ENCODE measurements at regions not wholly inside any gene's neighbourhood (a gene's known extent, or its start where the extent isn't known, plus 50 kb on each side); places are given as distances from the start of the nearest gene placed in this dataset.
"Not testable (repeated sequence)": the region's sequence is repeated elsewhere in the genome, so short reads cannot be mapped to it uniquely, and the experiment has no call there.

DNA sequence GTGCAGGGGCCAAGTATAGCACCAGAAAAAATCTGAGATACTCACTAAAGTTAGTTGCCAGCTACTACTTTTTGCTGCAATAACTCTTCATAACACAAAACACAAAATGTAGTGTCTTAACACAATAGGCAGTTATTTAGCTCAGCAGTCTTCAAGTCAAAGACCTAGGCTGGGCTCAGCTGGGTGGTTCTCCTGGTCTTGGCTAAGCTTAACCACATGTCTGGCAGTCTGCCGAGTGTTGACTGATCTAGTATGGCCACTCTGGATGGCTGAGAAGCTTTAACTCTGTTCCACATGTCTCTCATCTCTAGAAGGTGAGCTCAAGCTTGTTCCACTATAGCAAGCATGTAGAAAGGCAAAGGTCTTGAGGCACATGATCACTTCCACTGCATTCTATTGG is 451.6 kb downstream of the SOX11 start:
- no peak for DNase-seq

GRCh38 chr2:6147215-6147614 is 455.0 kb downstream of the SOX11 start:
- DNase-seq: not testable (repeated sequence)

DNA sequence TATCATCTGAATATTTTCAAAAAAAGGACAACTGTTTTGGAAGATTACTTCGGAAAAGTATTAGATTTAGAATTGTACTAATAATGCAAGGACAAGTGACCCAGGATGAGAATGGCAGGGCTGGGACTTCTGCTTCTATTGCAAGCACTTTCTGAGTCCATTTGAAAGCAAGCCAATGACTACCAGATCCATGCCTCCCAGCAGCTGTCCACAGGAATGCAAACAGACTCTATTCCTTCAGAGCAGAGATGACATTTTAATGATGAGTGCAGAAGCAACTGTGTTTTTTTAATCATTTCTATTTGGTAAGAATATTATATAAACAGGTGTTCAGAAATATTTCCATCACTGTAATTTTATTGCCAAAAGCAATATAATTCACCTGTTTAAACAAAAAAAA is 456.7 kb downstream of the SOX11 start:
- DNase-seq: no peak

DNA sequence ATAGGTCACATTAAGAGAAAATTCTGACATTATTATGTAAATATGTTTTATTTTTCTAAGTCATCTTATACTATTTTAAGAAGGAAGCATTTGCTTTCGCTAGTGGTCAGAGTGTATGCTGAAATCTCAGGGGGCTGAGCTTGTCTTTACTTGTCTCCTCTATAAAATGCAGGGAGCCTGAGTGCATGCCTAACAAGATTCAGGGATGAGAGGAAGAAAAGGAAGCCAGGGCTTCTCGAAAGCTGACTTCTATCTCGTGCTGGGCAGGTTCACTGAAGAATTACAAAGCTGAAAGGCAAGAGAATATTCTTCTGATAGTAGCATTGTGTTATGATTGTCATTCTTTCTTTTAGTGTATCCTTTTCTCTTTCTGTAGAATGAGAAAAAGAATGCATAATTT is 467.4 kb downstream of the SOX11 start:
- DNase-seq: no peak

GRCh38 chr2:6163932-6164331 is 471.7 kb downstream of the SOX11 start:
- no peak for DNase-seq

DNA sequence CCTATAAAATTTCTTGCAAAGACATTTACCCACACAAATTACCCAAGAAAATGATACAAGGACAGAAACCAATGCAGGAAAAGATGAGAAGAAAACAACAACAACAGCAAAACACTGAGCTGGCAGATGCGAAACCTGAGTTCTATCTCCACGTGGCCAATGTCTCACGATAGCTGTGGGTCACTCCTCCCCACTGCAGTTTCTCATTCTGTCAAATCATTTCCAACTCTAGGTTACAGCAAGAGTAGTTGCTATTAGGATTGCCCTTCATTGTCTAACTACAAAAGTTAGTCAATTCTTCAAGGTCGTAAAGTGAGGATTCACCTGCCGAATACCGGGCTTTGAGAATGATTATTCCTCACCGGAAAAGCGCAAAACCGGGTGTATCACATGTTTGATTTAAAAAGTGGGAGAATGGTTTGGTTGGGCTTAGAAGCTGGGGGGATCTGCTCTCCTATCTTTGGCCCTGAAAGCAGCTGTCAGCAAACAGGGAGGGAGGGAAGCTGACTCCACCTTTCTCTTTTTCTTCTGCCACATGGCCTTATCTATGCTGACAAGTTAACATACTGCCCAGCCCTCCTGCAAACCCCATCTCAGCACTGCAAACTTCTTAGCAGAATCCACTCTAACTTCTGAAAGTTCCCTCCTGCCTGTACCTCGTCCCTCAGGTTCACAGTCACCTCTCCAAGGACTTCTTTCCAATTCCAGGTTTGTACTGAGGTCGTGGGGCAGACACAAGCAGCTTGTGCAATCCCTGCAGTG is 473.0 kb downstream of the SOX11 start:
- no peak for DNase-seq

- DNase-seq: no peak
Observed at GRCh38 chr2:6167592-6168138, 475.5 kb downstream of the SOX11 start.

DNA sequence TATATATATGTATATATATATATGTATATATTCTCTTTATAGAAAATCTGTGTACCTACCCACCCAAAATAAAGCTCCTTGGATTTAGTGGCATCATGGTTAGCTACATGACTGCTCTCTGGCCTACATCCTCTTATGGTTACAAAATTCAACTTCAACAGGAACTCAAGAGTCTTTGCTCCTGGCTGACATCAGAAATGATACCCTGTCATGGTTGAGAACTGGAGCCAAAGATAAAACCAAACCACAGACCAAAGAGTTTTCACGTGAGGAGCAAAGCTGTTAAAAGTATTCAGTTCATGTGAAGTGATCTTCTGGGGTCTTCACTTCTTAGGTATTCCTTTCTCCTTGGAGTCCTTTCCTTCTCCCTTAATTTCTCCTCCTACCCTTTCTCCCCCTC is 476.3 kb downstream of the SOX11 start:
- DNase-seq: no peak

GRCh38 chr2:6171294-6171693 is 479.1 kb downstream of the SOX11 start:
- DNase-seq: no peak

- DNase-seq: no peak
Observed at GRCh38 chr2:6177811-6178210, 485.6 kb downstream of the SOX11 start.

DNA sequence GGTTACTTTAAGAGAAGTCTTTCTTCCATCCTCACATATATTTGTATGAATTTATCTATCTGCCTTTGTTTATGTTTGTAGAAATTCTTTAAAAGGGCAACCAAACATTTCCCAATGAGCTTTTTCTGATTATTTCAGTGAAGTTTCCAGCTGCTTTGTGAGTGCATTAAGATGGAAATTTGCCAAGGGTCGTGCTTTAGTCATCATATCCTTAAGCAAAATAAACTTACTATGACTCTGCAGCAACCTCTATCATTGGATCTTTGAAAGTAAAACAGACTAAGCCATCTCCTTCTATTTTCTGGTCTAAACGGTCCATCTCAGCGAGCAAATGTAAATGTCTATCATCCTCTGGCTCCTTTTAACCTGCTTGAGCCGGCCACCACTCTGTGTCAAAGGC is 489.3 kb downstream of the SOX11 start:
- DNase-seq: no peak

DNA sequence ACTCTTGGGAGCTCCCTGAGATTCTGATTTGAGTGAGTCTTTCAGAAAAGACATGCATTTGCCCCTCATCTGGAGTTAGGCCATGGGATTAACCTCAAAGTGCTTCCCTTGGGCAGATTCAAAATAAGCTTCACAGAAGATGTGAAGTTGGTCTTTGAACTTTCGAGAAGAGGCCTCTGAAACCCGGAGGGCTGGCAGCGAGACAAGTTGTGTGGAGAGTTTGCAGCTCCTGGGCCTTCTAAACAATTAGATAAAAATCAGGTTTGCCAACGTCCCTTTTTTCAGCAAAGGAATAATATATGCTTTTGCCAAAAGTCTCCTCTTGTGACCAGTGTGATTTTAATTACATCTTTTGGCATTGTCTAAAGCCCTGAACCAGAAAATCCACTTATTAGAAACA is 489.7 kb downstream of the SOX11 start:
- DNase-seq: no peak

DNA sequence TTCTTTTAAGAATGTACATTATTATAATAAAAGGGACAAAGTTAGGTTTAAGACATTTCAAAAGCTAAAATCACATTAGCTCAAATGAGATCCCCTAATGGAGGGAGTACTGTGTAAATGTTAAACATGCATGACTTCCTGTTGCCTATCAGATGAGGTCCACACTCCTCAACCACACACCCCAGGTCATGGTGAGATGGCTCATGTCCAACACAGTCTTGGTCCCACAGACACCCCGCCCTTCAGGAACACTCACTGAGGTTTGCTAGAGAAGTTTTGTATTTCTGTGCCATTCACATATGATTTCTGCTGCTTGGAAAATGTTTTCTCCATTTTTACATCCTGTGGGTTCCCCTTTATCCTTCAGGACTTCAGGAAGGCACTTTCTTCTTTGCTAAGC is 491.0 kb downstream of the SOX11 start:
- DNase-seq: no peak

DNA sequence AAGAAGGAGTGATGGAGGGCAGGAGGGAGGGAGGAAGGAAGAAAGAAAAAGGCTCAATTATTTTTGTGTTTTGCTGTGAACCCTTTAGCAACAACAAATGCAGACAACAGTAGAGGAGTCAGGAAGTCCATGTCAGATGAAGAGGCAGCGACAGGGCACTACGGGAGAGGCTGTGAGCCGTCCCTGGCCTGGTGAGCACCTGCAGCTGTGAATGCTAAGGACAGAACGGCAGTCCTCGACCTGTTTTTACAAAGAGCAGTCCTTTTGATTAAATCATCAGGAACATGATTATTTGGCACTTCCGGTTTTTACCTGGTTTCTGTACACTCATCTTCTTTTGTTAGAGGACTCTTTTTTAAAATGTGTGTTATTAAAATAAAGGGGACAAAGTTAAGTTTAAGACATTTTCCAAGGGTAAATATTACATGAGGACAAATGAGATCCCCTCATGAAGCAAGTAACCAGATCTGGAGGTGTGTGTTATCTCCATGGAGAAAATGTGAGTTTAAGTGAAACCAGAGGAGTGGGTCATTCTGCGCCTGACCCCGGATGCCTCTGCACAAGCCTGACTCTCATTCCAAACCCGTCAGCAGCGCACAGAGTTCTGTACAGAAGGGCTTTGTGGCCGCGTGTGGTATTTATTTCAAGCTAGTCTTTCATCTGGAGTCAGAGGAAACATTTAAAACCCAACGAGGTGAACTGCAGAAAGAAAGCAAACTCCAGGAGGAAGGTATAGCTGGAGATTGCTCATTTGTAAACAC is 492.5 kb downstream of the SOX11 start:
- no peak for DNase-seq

GRCh38 chr2:6186332-6187151 is 494.4 kb downstream of the SOX11 start:
- no peak for DNase-seq

DNA sequence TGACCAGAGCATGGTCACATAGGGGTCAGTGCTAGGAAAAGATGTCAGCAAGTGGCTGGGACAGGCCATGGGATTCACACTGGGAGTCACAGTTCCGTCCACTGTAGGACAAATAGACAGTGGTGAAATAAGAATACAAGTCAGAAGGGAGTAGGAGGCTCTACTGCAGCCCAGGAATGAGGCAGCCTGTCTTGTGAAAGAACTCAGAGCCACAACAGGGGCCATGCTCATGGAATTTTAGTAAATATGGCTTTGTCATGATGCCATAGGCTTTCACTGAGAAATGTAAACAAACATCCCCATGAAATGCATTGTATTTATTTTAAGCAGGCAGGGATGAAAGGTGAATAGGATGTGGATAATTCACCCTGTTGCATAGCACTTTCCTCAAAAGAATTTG is 504.3 kb downstream of the SOX11 start:
- no peak for DNase-seq

- DNase-seq: not testable (repeated sequence)
Observed at GRCh38 chr2:6198370-6198919, 506.3 kb downstream of the SOX11 start.

- no peak for DNase-seq
Observed at GRCh38 chr2:6202756-6203155, 510.6 kb downstream of the SOX11 start.

- no peak for DNase-seq
Observed at GRCh38 chr2:6203291-6203959, 511.2 kb downstream of the SOX11 start.

DNA sequence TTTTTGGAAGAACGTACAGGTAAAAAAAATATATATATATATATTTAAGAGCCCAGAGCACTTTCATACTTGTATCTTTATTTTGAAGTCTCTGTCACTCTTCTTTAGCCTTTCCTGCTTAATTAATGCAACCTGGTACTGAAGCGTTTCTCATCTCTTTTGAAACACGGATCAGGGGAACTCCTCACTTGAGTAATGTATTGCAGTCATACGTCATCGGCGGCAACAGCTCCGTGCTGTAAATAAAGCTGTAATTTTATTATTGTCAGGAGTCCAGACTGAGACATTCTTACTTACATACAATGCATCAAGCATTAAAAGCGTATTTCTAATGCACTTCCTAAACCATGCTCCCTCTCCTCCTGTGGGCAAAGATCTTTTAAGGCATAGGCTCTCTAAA is 514.7 kb downstream of the SOX11 start:
- DNase-seq: no peak

DNA sequence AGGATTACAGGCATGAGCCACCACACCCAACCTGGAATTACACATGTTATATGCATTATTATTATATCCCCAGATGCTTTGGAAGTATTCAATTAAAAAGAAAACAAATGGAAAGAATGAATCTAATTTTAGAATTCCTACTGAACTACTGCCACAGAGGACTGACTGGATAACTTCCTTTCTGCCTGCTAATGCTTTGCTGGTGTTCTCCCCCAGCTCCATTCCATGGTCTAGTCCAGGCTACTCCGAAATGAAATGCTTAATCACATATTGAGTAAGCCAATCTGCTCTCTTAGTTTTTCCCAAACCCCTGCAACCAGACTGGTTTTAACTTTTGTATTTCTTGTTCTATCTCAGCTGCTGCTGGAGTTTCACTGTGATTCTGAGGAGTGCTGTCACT is 519.1 kb downstream of the SOX11 start:
- DNase-seq: no peak

GRCh38 chr2:6212491-6212890 is 520.3 kb downstream of the SOX11 start:
- no peak for DNase-seq

Measured in activated CD8-positive, alpha-beta memory T cell treated with anti-CD3 and anti-CD28 coated beads for 24 hours (primary cell).